ENCODE measurements at regions not wholly inside any gene's neighbourhood (a gene's known extent, or its start where the extent isn't known, plus 50 kb on each side); places are given as distances from the start of the nearest gene placed in this dataset.

- TF ChIP-seq ZBTB6 (tag by site-specific recombination; IDR thresholded peaks at IDR 0.05) (no peak), ZNF692 (tag by site-specific recombination; IDR thresholded peaks at IDR 0.05) (no peak), ZNF624 (tag by site-specific recombination; IDR thresholded peaks at IDR 0.05) (no peak), ZFP41 (tag by site-specific recombination; IDR thresholded peaks at IDR 0.05; ENCODE audit: borderline replicate concordance) (no peak), ZNF292 (tag by site-specific recombination; IDR thresholded peaks at IDR 0.05; ENCODE audit: borderline replicate concordance, low read depth) (no peak), ZNF610 (tag by site-specific recombination; IDR thresholded peaks at IDR 0.05; ENCODE audit: borderline replicate concordance) (no peak), ZNF747 (tag by site-specific recombination; IDR thresholded peaks at IDR 0.05) (no peak), ZSCAN18 (tag by site-specific recombination; IDR thresholded peaks at IDR 0.05) (no peak), MYNN (tag by site-specific recombination; IDR thresholded peaks at IDR 0.05; ENCODE audit: borderline replicate concordance) (no peak), ZEB2 (tag by site-specific recombination; IDR thresholded peaks at IDR 0.05) (no peak), ZNF639 (tag by site-specific recombination; IDR thresholded peaks at IDR 0.05) (no peak)
These were observed 410.8 kb upstream of the DDI1 start (continued) for GRCh38 chr11:103625624-103625965.

- ChIA-PET CTCF (no interaction called here), POLR2A (no interaction called here)
- no peaks in the 10 kb centered on the region for H3K9me3 ChIP-seq (ENCODE audit: control insufficient read depth, insufficient read depth, low read depth, low read length)
- H3K27ac ChIP-seq (ENCODE audit: extremely low read depth, low read depth, low read length): no peak overlapping the region
- H3K36me3 ChIP-seq (ENCODE audit: control insufficient read depth in 2 of 2, insufficient read depth in 1 of 2, low read length in 2 of 2): no peaks in the 10 kb centered on the region
- no peak overlapping the region for H3K4me3 ChIP-seq (ENCODE audit: low read depth, low read length)
- no peaks in the 10 kb centered on the region for H3K4me1 ChIP-seq (ENCODE audit: control insufficient read depth, insufficient read depth, low read length)
- no peak for TF ChIP-seq ZNF366 (tag by site-specific recombination; conservative IDR thresholded peaks at IDR 0.05)
- TF ChIP-seq ZNF558 (tag by site-specific recombination; IDR thresholded peaks at IDR 0.05): no peak
- no peak for TF ChIP-seq PBX3 (CRISPR knock-in tag; IDR thresholded peaks at IDR 0.05)
- no peak for TF ChIP-seq ZNF785 (tag by site-specific recombination; IDR thresholded peaks at IDR 0.05)
- no peak for TF ChIP-seq ZNF548 (tag by site-specific recombination; IDR thresholded peaks at IDR 0.05)
- no peak for TF ChIP-seq ZNF792 (tag by site-specific recombination; IDR thresholded peaks at IDR 0.05)
- TF ChIP-seq BCL11A (tag by site-specific recombination; IDR thresholded peaks at IDR 0.05; ENCODE audit: low read depth): no peak
- TF ChIP-seq ELK4 (IDR thresholded peaks at IDR 0.05; ENCODE audit: borderline replicate concordance, low read depth, low read length): no peak
- TF ChIP-seq TRIM28 (IDR thresholded peaks at IDR 0.05; ENCODE audit: borderline replicate concordance, low read length): no peak
- no peak for TF ChIP-seq ZFP41 (tag by site-specific recombination; IDR thresholded peaks at IDR 0.05; ENCODE audit: borderline replicate concordance)
- no peak for TF ChIP-seq ZNF692 (tag by site-specific recombination; IDR thresholded peaks at IDR 0.05)
- TF ChIP-seq ZBTB1 (tag by site-specific recombination; IDR thresholded peaks at IDR 0.05): no peak
- TF ChIP-seq ZNF624 (tag by site-specific recombination; IDR thresholded peaks at IDR 0.05): no peak
- no peak for TF ChIP-seq AEBP2 (tag by site-specific recombination; IDR thresholded peaks at IDR 0.05; ENCODE audit: borderline replicate concordance)
- TF ChIP-seq ZNF133 (tag by site-specific recombination; IDR thresholded peaks at IDR 0.05): no peak
These were observed 408.3 kb upstream of the DDI1 start for GRCh38 chr11:103628121-103628520.

All from HEK293 (cell line).